GM12878 (cell line): ENCODE measurements at regions not wholly inside any gene's neighbourhood (a gene's known extent, or its start where the extent isn't known, plus 50 kb on each side); places are given as distances from the start of the nearest gene placed in this dataset.

Source experiments
- ATAC-seq: fragments of 200-7000 bp; cut with Tn5 transposase; 3 replicates; pipeline ENCODE4 v1.9.1; 2020; ENCODE audit warnings: mild to moderate bottlenecking, moderate library complexity
- BruUV-seq: library from RNA; stranded (reverse); fragments of 400-500 nt; replicated peaks from 2 replicates; lab custom pipeline; 2021; lab: Mats Ljungman, UMichigan
- CTCF ChIA-PET: fragments of 300-600 bp; sonication (Branson Sonifier 250); formaldehyde crosslinking; extraction: SDS; loops from one replicate; lab custom pipeline; 2021; ENCODE audit warnings: inconsistent platforms; lab: Yijun Ruan, JAX
- POLR2A ChIA-PET: fragments of 350-600 bp; formaldehyde crosslinking; extraction: SDS; loops from one replicate; lab custom pipeline; 2021; ENCODE audit warnings: inconsistent platforms; lab: Charles Lee
- RAD21 ChIA-PET: fragments of 300-600 bp; sonication (Branson Sonifier 250); formaldehyde crosslinking; loops from one replicate; lab custom pipeline; 2023; ENCODE audit warnings: antibody characterized with exemption; ENCODE audit not compliant: unreplicated experiment; lab: Charles Lee
- SMC1A ChIA-PET: fragments of 300-600 bp; sonication (Branson Sonifier 250); formaldehyde crosslinking; loops from one replicate; lab custom pipeline; 2023; ENCODE audit not compliant: unreplicated experiment, uncharacterized antibody; lab: Charles Lee
- DNase-seq: peaks from one replicate; pipeline ENCODE4 v3.0.0-alpha.2; 2011; ENCODE audit warnings: low read depth, low spot score
- FAIRE-seq: peaks from 3 replicates; lab custom pipeline; 2011; peaks lifted over from hg19 to GRCh38; lab: Jason Lieb, UNC
- H2AFZ ChIP-seq: 2 replicates; pipeline ENCODE4 v1.6.0; 2011; ENCODE audit warnings: low read depth, low read length, control low read depth; ENCODE audit not compliant: control insufficient read depth
- H3K27ac ChIP-seq: 2 replicates; pipeline ENCODE4 v1.5.1; 2011; ENCODE audit warnings: control low read depth; ENCODE audit not compliant: control insufficient read depth, insufficient read depth
- H3K27me3 ChIP-seq, 2 experiments: replicated peaks in 1 of 2; 2 replicates each; pipeline versions ENCODE4 v1.6.0 to v1.6.1; 2011; ENCODE audit warnings: low read length in 1 of 2; ENCODE audit not compliant: control insufficient read depth in 2 of 2, insufficient read depth in 2 of 2
- H3K36me3 ChIP-seq, 2 experiments: 2 replicates each; pipeline ENCODE4 v1.5.1; 2011; ENCODE audit warnings: low read length in 1 of 2; ENCODE audit not compliant: control insufficient read depth in 2 of 2, insufficient read depth in 2 of 2
- H3K4me1 ChIP-seq: 2 replicates; pipeline ENCODE4 v1.6.1; 2011; ENCODE audit warnings: mild to moderate bottlenecking, low read length, moderate library complexity, mixed read lengths; ENCODE audit not compliant: control insufficient read depth, insufficient read depth
- H3K4me2 ChIP-seq: 2 replicates; pipeline ENCODE4 v1.6.0; 2011; ENCODE audit warnings: control low read depth; ENCODE audit not compliant: control insufficient read depth, insufficient read depth
- H3K4me3 ChIP-seq: fragments of 200-600 bp; sonication (generic); 2 replicates; pipeline ENCODE4 v1.5.1; 2016
- H3K79me2 ChIP-seq: 2 replicates; pipeline ENCODE4 v1.6.0; 2011; ENCODE audit warnings: low read length; ENCODE audit not compliant: control insufficient read depth, insufficient read depth
- H3K9ac ChIP-seq: 2 replicates; pipeline ENCODE4 v1.8.0; 2011; ENCODE audit warnings: low read length, control low read depth, mixed read lengths; ENCODE audit not compliant: control insufficient read depth, insufficient read depth
- H3K9me3 ChIP-seq: replicated peaks from 3 replicates; pipeline ENCODE4 v1.5.1; 2011; ENCODE audit warnings: mild to moderate bottlenecking, low read length; ENCODE audit not compliant: control insufficient read depth, insufficient read depth
- H4K20me1 ChIP-seq: 2 replicates; pipeline ENCODE4 v1.6.0; 2011; ENCODE audit not compliant: control insufficient read depth, insufficient read depth
- EED ChIP-seq: sonication (generic); IDR thresholded peaks from 2 replicates; pipeline ENCODE4 v1.6.1; 2016; ENCODE audit warnings: antibody characterized with exemption, low read depth
- MEF2A ChIP-seq: IDR thresholded peaks from 2 replicates; pipeline ENCODE4 v1.6.1; 2011; ENCODE audit warnings: low read depth, mild to moderate bottlenecking, low read length, moderate library complexity; ENCODE audit not compliant: insufficient read depth
- MYC ChIP-seq: IDR thresholded peaks from 2 replicates; pipeline ENCODE4 v1.6.1; 2011; ENCODE audit warnings: mild to moderate bottlenecking, low read length, moderate library complexity, inconsistent platforms; ENCODE audit not compliant: insufficient read depth, insufficient replicate concordance, insufficient read length, severe bottlenecking
- NBN ChIP-seq: fragments of 450-650 bp; IDR thresholded peaks from 2 replicates; pipeline ENCODE4 v1.6.1; 2016
- NFXL1 ChIP-seq: fragments of 450-650 bp; IDR thresholded peaks from 2 replicates; pipeline ENCODE4 v1.6.1; 2017; ENCODE audit warnings: antibody characterized with exemption, mild to moderate bottlenecking, borderline replicate concordance
- PML ChIP-seq: IDR thresholded peaks from 2 replicates; pipeline ENCODE4 v1.6.1; 2012; ENCODE audit warnings: low read length, inconsistent platforms
- SMAD5 ChIP-seq: IDR thresholded peaks from 2 replicates; pipeline ENCODE4 v1.6.1; 2016; ENCODE audit warnings: antibody characterized with exemption, low read depth
- SREBF1 ChIP-seq: IDR thresholded peaks from 2 replicates; pipeline ENCODE4 v1.6.1; 2012; ENCODE audit warnings: mild to moderate bottlenecking, low read length
- ZSCAN29 ChIP-seq: fragments of 450-650 bp; IDR thresholded peaks from 2 replicates; pipeline ENCODE4 v1.6.1; 2017; ENCODE audit warnings: mild to moderate bottlenecking, moderate library complexity
- WGBS: methylation state at CpG from one replicate; pipeline ENCODE4 v1.1.6; 2016; ENCODE audit warnings: low lambda C conversion rate; ENCODE audit not compliant: insufficient replicate concordance, insufficient coverage; ENCODE audit errors: missing lambda C conversion rate; 5-methylcytosine and 5-hydroxymethylcytosine counted together
- in situ Hi-C: fragments of 300-500 bp; cut with MboI; formaldehyde crosslinking; loops from 9 replicates; pipeline ENCODE4 v1.14.3; 2018; ENCODE audit warnings: mixed read lengths
- intact Hi-C: fragments of 100-400 bp; cut with micrococcal nuclease; formaldehyde crosslinking; loops from one replicate; pipeline ENCODE4 v1.14.2; 2022; ENCODE audit not compliant: unreplicated experiment
- TF ChIP-seq, protein P1 (sequence below): IDR thresholded peaks from 2 replicates; pipeline ENCODE4 v1.6.1; 2011; ENCODE audit warnings: mild to moderate bottlenecking, low read depth, low read length, moderate library complexity; ENCODE audit not compliant: insufficient replicate concordance
- TF ChIP-seq, protein P2 (sequence below): fragments of 450-650 bp; formaldehyde crosslinking; IDR thresholded peaks from 2 replicates; pipeline ENCODE4 v1.5.0; 2022; ENCODE audit warnings: mild to moderate bottlenecking, missing genetic modification characterization

DNA sequence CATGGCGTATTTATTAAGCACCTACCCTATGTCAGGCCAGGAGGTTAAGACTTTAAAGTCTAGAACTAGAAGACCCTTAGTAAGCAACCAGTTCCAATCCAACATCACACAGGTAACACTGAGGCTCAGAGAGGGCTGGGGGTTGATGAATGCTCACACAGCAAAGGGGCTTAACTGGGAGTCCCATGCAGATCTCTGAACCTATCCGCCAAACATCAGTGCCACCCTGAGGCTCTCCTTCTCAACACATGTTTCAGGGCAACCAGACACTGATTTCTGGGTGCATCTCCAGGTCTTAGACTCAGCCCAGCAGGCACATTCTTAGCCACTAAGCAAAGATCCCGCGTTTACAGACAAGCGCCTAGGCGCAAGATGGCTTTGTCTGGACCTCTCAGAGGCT, 92.0 kb upstream of the SLC6A11 start (continued):
- TF ChIP-seq, protein P1, sequence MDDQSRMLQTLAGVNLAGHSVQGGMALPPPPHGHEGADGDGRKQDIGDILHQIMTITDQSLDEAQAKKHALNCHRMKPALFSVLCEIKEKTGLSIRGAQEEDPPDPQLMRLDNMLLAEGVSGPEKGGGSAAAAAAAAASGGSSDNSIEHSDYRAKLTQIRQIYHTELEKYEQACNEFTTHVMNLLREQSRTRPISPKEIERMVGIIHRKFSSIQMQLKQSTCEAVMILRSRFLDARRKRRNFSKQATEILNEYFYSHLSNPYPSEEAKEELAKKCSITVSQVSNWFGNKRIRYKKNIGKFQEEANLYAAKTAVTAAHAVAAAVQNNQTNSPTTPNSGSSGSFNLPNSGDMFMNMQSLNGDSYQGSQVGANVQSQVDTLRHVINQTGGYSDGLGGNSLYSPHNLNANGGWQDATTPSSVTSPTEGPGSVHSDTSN = no peak
- TF ChIP-seq ZSCAN29 (no peak), MEF2A (no peak), SMAD5 (no peak), MYC (no peak), EED (no peak), SREBF1 (no peak), NBN (no peak), PML (no peak)

DNA sequence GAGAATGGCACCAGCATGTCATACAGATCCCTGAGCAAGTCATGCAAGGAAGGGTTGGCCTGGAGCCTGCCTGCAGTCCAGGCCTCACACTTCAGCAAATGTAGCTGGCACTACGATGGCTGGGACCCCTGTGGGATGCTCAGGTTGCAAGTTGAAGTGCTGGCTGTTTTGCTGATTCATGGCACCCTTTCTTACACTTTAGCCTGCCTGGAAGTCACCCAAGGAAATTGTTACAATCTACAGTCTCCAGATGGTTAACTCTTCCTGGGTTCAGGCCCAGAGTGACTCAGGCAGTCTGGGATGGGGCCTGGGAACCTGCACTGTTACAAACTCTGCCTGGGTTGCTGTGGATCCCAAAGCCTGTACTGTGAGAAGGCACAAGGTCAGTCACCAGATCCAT, 91.0 kb upstream of the SLC6A11 start:
- ATAC-seq = no peak
- Histone ChIP-seq H3K4me3 (no peak overlapping the region), H3K9me3 (no peaks in the 10 kb centered on the region), H3K36me3 (no peaks in the 10 kb centered on the region), H2AFZ (no peak overlapping the region), H3K27me3 (no peaks in the 10 kb centered on the region; a peak in 1 of 4 replicates), H3K79me2 (no peaks in the 10 kb centered on the region), H3K27ac (no peak overlapping the region), H3K4me1 (no peaks in the 10 kb centered on the region), H4K20me1 (no peaks in the 10 kb centered on the region), H3K9ac (no peak overlapping the region), H3K4me2 (no peak overlapping the region)
- 0% methylated on average over 1 of the region's 1 CpG for WGBS
- SMC1A ChIA-PET = no interaction called here
- intact Hi-C loops (no loop called here), in situ Hi-C loops (no loop called here)
- CTCF ChIA-PET = no interaction called here
- POLR2A ChIA-PET = no interaction called here
- RAD21 ChIA-PET = no interaction called here
- no TSS peak for BruUV-seq
- FAIRE-seq = no peak
- TF ChIP-seq, protein P2, sequence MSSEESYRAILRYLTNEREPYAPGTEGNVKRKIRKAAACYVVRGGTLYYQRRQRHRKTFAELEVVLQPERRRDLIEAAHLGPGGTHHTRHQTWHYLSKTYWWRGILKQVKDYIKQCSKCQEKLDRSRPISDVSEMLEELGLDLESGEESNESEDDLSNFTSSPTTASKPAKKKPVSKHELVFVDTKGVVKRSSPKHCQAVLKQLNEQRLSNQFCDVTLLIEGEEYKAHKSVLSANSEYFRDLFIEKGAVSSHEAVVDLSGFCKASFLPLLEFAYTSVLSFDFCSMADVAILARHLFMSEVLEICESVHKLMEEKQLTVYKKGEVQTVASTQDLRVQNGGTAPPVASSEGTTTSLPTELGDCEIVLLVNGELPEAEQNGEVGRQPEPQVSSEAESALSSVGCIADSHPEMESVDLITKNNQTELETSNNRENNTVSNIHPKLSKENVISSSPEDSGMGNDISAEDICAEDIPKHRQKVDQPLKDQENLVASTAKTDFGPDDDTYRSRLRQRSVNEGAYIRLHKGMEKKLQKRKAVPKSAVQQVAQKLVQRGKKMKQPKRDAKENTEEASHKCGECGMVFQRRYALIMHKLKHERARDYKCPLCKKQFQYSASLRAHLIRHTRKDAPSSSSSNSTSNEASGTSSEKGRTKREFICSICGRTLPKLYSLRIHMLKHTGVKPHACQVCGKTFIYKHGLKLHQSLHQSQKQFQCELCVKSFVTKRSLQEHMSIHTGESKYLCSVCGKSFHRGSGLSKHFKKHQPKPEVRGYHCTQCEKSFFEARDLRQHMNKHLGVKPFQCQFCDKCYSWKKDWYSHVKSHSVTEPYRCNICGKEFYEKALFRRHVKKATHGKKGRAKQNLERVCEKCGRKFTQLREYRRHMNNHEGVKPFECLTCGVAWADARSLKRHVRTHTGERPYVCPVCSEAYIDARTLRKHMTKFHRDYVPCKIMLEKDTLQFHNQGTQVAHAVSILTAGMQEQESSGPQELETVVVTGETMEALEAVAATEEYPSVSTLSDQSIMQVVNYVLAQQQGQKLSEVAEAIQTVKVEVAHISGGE = no peak
- no peak for TF ChIP-seq NFXL1
- DNase-seq = no peak
